ENCODE measurements at regions not wholly inside any gene's neighbourhood (a gene's known extent, or its start where the extent isn't known, plus 50 kb on each side); places are given as distances from the start of the nearest gene placed in this dataset.
A peak's percentile ranks its signal among the peaks of the same experiment; 100 is the strongest.

- ATAC-seq = no peak
- Mint-ChIP-seq H3K36me3 (ENCODE audit: low read depth) (no peaks in the 10 kb centered on the region), H3K9me3 (no peaks in the 10 kb centered on the region), H3K4me3 (no peak overlapping the region), H3K27me3 (ENCODE audit: insufficient read depth, low read depth, poor library complexity) (no peaks in the 10 kb centered on the region), H3K27ac (peak overlapping the region; percentile 26; the same call in 1 of the 2 replicates), H3K4me1 (peaks cover 17% of the 10 kb centered on the region; the same call in 2 of the 3 replicates)
- peak overlapping the region; percentile 87; the same call in 1 of the 2 replicates for H2AFZ ChIP-seq
- H4K20me1 ChIP-seq (replicated peaks; ENCODE audit: insufficient read depth) = no peaks in the 10 kb centered on the region
- H3K4me2 ChIP-seq = peak overlapping the region; percentile 53
- no peaks in the 10 kb centered on the region for H3K79me2 ChIP-seq (replicated peaks; ENCODE audit: insufficient read depth)
- no peaks in the 10 kb centered on the region for H3K36me3 ChIP-seq (ENCODE audit: insufficient read depth)
- no peaks in the 10 kb centered on the region for H3F3A ChIP-seq (replicated peaks; ENCODE audit: low read depth)
- peaks cover 21% of the 10 kb centered on the region; the same call in 1 of the 2 replicates for H3K4me1 ChIP-seq (ENCODE audit: insufficient read depth)
- H3K9me2 ChIP-seq (ENCODE audit: insufficient read depth) = peaks cover 6% of the 10 kb centered on the region
- H3K27me3 ChIP-seq (ENCODE audit: insufficient read depth) = no peaks in the 10 kb centered on the region
- DNase-seq (ENCODE audit: low spot score) = peak; percentile 5
- no peak overlapping the region; the same call in 1 of the 2 replicates for H3K4me3 ChIP-seq
- no peak for TF ChIP-seq CREB1 (CRISPR knock-in tag; IDR thresholded peaks at IDR 0.05; ENCODE audit: low read depth)
- peak in 1 of 2 experiments; percentile 46; a peak in 2 of 4 replicates for TF ChIP-seq CTCF (conservative IDR thresholded peaks at IDR 0.05; ENCODE audit: low read depth in 2 of 2)
- peak overlapping the region; percentile 42; the same call in 1 of the 2 replicates for H3K27ac ChIP-seq (ENCODE audit: low read depth)
Measured at GRCh38 chr4:59135248-59135985, 2025.2 kb upstream of the IGFBP7 start.

- no peaks in the 10 kb centered on the region for H3K36me3 Mint-ChIP-seq (ENCODE audit: low read depth)
- Histone ChIP-seq H3K27ac (ENCODE audit: low read depth) (no peak overlapping the region), H3K27me3 (ENCODE audit: insufficient read depth) (no peaks in the 10 kb centered on the region), H3K4me2 (no peak overlapping the region), H3F3A (replicated peaks; ENCODE audit: low read depth) (no peaks in the 10 kb centered on the region), H3K4me1 (ENCODE audit: insufficient read depth) (peaks cover 26% of the 10 kb centered on the region), H2AFZ (peak overlapping the region; percentile 79), H3K79me2 (replicated peaks; ENCODE audit: insufficient read depth) (no peaks in the 10 kb centered on the region), H3K4me3 (no peak overlapping the region), H3K9me2 (ENCODE audit: insufficient read depth) (no peaks in the 10 kb centered on the region), H3K36me3 (ENCODE audit: insufficient read depth) (no peaks in the 10 kb centered on the region), H4K20me1 (replicated peaks; ENCODE audit: insufficient read depth) (no peaks in the 10 kb centered on the region)
- H3K27ac Mint-ChIP-seq = no peak overlapping the region; the same call in 1 of the 2 replicates
- TF ChIP-seq REST (IDR thresholded peaks at IDR 0.05; ENCODE audit: unreplicated experiment) (no peak), CTCF (conservative IDR thresholded peaks at IDR 0.05; ENCODE audit: low read depth in 2 of 2) (peak in 1 of 2 experiments; percentile 29; a peak in 2 of 4 replicates)
- peak; percentile 9 for DNase-seq (ENCODE audit: low spot score)
- ATAC-seq = peak; percentile 43; the same call in 1 of the 3 replicates
- H3K9me3 Mint-ChIP-seq = no peaks in the 10 kb centered on the region; the same call in 2 of the 3 replicates
- H3K4me1 Mint-ChIP-seq = peaks cover 19% of the 10 kb centered on the region
- H3K27me3 Mint-ChIP-seq (ENCODE audit: insufficient read depth, low read depth, poor library complexity) = no peaks in the 10 kb centered on the region
- H3K4me3 Mint-ChIP-seq = no peak overlapping the region
Measured at GRCh38 chr4:59161249-59161648, 2038.9 kb upstream of the ADGRL3 start.
